GM23248 (cell line): ENCODE measurements at regions not wholly inside any gene's neighbourhood (a gene's known extent, or its start where the extent isn't known, plus 50 kb on each side); places are given as distances from the start of the nearest gene placed in this dataset.
A peak's percentile ranks its signal among the peaks of the same experiment; 100 is the strongest.

ENCODE experiments used
- DNase-seq: peaks from one replicate; pipeline ENCODE4 v3.0.0-alpha.2; 2015
- H2AFZ ChIP-seq: fragments of 200-600 bp; sonication (generic); 2 replicates; pipeline ENCODE4 v1.6.1; 2016; ENCODE audit warnings: antibody characterized with exemption
- H3F3A ChIP-seq: fragments of 200-600 bp; sonication (generic); 2 replicates; pipeline ENCODE4 v1.6.1; 2016; ENCODE audit warnings: mild to moderate bottlenecking, antibody characterized with exemption, mixed run types; ENCODE audit not compliant: insufficient read depth
- H3K27ac ChIP-seq: fragments of 200-600 bp; sonication (generic); 2 replicates; pipeline ENCODE4 v1.5.1; 2016; ENCODE audit warnings: mild to moderate bottlenecking
- H3K27me3 ChIP-seq: fragments of 200-600 bp; sonication (generic); replicated peaks from 2 replicates; pipeline ENCODE4 v1.6.1; 2016; ENCODE audit warnings: mild to moderate bottlenecking; ENCODE audit not compliant: insufficient read depth
- H3K36me3 ChIP-seq: fragments of 200-600 bp; sonication (generic); 2 replicates; pipeline ENCODE4 v1.6.1; 2016; ENCODE audit warnings: low read depth, mild to moderate bottlenecking
- H3K4me1 ChIP-seq: fragments of 200-600 bp; sonication (generic); 2 replicates; pipeline ENCODE4 v1.6.1; 2016; ENCODE audit warnings: mild to moderate bottlenecking; ENCODE audit not compliant: insufficient read depth
- H3K4me2 ChIP-seq: fragments of 200-600 bp; sonication (generic); one replicate; pipeline ENCODE4 v1.6.1; 2016; ENCODE audit warnings: mild to moderate bottlenecking; ENCODE audit not compliant: unreplicated experiment
- H3K4me3 ChIP-seq: fragments of 200-600 bp; sonication (generic); 2 replicates; pipeline ENCODE4 v1.5.1; 2016; ENCODE audit warnings: mild to moderate bottlenecking
- H3K79me2 ChIP-seq: fragments of 200-600 bp; sonication (generic); 2 replicates; pipeline ENCODE4 v1.6.1; 2016; ENCODE audit warnings: mild to moderate bottlenecking; ENCODE audit not compliant: insufficient read depth
- H3K9ac ChIP-seq: fragments of 200-600 bp; sonication (generic); 2 replicates; pipeline ENCODE4 v1.6.1; 2016; ENCODE audit warnings: mild to moderate bottlenecking
- H3K9me2 ChIP-seq: fragments of 200-600 bp; sonication (generic); 2 replicates; pipeline ENCODE4 v1.6.1; 2016; ENCODE audit warnings: mixed run types, mild to moderate bottlenecking, moderate library complexity; ENCODE audit not compliant: insufficient read depth
- H3K9me3 ChIP-seq: fragments of 200-600 bp; sonication (generic); one replicate; pipeline ENCODE4 v1.6.1; 2017; ENCODE audit warnings: low read depth
- H4K20me1 ChIP-seq: fragments of 200-600 bp; sonication (generic); 2 replicates; pipeline ENCODE4 v1.6.0; 2016; ENCODE audit not compliant: insufficient read depth
- EZH2 ChIP-seq: fragments of 200-600 bp; sonication (generic); IDR thresholded peaks from 2 replicates; pipeline ENCODE4 v1.6.1; 2018; ENCODE audit warnings: antibody characterized with exemption, mild to moderate bottlenecking; ENCODE audit not compliant: insufficient read depth, poor library complexity, severe bottlenecking
- EZH2phosphoT487 ChIP-seq: fragments of 200-600 bp; sonication (generic); IDR thresholded peaks from 2 replicates; pipeline ENCODE4 v1.6.1; 2018; ENCODE audit warnings: antibody characterized with exemption, moderate library complexity, mild to moderate bottlenecking, low read depth; ENCODE audit not compliant: insufficient read depth
- WGBS, 2 experiments: methylation state at CpG; one replicate each; pipeline ENCODE4 v1.1.6; 2015 to 2017; ENCODE audit warnings: low lambda C conversion rate in 2 of 2, low coverage in 1 of 2; ENCODE audit errors: missing lambda C conversion rate in 2 of 2; 5-methylcytosine and 5-hydroxymethylcytosine counted together
- in situ Hi-C: fragments of 300-500 bp; cut with MboI; formaldehyde crosslinking; loops from 2 replicates; pipeline ENCODE4 v1.15.0; 2020

DNA sequence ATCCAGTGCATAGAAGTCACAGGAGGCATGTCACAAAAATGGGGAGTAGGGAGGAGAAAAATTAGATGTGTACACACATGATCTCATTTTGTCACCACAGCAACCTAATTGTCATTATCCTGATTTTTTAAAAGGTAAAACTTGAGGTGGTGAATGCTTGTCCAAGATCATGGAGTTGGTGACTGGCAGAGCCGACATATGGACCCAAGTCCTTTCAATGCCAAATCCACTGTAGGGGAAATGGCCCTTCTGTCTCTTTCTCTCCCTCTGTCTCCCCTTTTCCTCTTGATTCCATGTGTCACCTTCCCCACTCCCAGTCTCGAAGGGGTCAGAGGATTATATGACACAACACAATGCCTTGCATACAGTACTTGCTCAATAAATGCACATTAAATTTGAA lies 65.7 kb upstream of the JUN start:
- in situ Hi-C loops = no loop called here
- 30 to 33% methylated on average over 2 of the region's 2 CpGs for WGBS, 2 experiments
- no peaks in the 10 kb centered on the region for H3K27me3 ChIP-seq
- no peaks in the 10 kb centered on the region for H3K36me3 ChIP-seq
- H3K79me2 ChIP-seq = no peaks in the 10 kb centered on the region
- H3K9me2 ChIP-seq = no peaks in the 10 kb centered on the region
- H2AFZ ChIP-seq = peak overlapping the region; percentile 16
- H3K4me3 ChIP-seq = peak overlapping the region; percentile 34
- TF ChIP-seq EZH2phosphoT487 = no peak
- no peak for TF ChIP-seq EZH2
- no peaks in the 10 kb centered on the region for H4K20me1 ChIP-seq
- H3K9ac ChIP-seq = peak overlapping the region; percentile 63
- H3K27ac ChIP-seq = peak overlapping the region; percentile 87
- peaks cover 35% of the 10 kb centered on the region for H3F3A ChIP-seq
- no peak for DNase-seq
- H3K9me3 ChIP-seq = no peaks in the 10 kb centered on the region
- H3K4me2 ChIP-seq = peak overlapping the region; percentile 72
- H3K4me1 ChIP-seq = peaks cover 33% of the 10 kb centered on the region

DNA sequence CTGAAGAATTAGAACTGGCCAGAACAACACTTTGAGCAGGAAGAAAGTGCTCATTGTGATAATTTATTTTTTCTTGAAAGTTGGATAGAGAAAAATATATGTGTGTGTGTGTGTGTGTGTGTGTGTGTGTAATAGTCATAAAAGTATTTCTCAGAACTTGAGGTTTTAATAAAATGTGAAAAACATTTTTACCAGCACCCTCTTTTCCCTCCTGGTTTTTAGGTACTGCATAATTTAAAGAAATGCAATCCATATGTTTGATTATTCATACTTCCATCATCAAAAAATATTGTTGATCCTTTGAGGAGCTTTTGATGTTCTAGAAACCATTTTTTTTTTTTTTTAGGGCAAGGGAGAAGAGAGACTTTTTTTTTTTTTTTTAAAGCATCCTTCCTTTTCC lies 66.8 kb upstream of the JUN start:
- Histone ChIP-seq H3K9ac (no peak overlapping the region; the same call in 1 of the 2 replicates), H2AFZ (no peak overlapping the region), H3K9me2 (no peaks in the 10 kb centered on the region), H3K4me3 (no peak overlapping the region), H3K79me2 (no peaks in the 10 kb centered on the region), H3K36me3 (no peaks in the 10 kb centered on the region), H3K9me3 (no peaks in the 10 kb centered on the region), H3F3A (peaks cover 35% of the 10 kb centered on the region), H4K20me1 (no peaks in the 10 kb centered on the region), H3K27ac (peak overlapping the region; percentile 87), H3K27me3 (no peaks in the 10 kb centered on the region), H3K4me1 (peaks cover 33% of the 10 kb centered on the region), H3K4me2 (peak overlapping the region; percentile 72)
- in situ Hi-C loops = no loop called here
- no peak for DNase-seq
- TF ChIP-seq EZH2phosphoT487 = no peak
- TF ChIP-seq EZH2 = no peak

DNA sequence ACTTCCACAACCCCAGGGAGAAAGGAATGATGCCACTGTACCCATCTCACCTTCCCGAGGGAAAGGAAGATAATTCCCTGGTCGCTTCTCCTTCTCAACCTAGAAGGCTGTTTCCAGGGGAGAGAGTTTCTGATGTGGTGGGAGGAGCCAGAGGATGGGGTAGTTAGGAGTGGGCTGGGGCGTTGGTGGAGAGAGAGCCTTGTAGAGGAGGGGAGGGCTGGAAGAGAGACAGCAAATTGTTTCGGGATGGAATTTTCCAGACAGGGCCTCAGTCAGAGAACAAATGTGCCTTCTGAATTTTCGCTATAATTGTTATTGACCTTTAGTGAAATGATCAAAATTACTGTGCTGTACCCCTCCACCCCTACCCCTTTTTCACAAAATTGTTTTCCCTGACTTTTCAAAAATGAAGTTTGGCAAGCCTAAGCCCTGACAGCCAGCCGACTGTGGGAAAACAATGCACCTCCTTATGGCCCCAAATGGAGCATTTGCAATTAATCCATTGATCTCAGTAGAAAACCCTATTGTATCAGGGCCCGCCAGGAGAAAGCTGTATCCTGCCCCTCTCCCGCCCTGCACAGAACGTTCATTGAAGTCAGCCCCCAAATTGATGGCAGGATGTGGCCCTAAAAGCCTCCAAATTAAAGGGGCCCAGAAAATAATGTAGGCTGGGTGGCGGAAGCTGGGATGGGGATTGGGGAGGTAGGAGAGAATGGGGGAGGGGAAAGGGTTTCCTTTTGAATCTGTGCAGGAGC lies 69.1 kb upstream of the JUN start:
- 90 to 92% methylated on average over 10 of the region's 10 CpGs for WGBS, 2 experiments
- Histone ChIP-seq H3K79me2 (no peaks in the 10 kb centered on the region), H4K20me1 (no peaks in the 10 kb centered on the region), H3K4me2 (no peak overlapping the region), H3K9ac (no peak overlapping the region), H3K9me3 (no peaks in the 10 kb centered on the region), H3K36me3 (no peaks in the 10 kb centered on the region), H3K27me3 (no peaks in the 10 kb centered on the region), H3F3A (peaks cover 35% of the 10 kb centered on the region), H3K4me1 (peaks cover 31% of the 10 kb centered on the region), H3K4me3 (no peak overlapping the region), H2AFZ (no peak overlapping the region), H3K9me2 (no peaks in the 10 kb centered on the region), H3K27ac (no peak overlapping the region)
- in situ Hi-C loops = no loop called here
- TF ChIP-seq EZH2 (no peak), EZH2phosphoT487 (no peak)
- DNase-seq = no peak

DNA sequence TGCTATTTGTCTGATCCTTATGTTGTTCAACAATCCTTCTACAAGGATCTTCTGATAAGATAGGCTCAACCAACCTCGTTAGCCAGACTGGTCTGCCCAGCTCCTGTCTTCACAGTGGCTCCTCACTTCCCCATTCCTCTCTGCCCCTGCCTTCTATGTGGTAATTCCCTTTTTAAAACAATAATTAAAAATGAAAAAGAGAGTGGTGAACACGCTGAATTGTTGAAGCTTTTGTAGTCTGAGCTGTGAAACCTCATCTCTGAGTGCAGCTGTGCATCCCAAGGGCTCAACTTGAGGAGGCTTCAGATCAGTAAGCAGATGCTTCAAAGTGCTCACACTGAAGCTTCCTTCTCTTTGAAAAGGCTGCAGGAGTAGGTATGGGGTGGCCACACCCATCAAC lies 70.7 kb upstream of the JUN start:
- Histone ChIP-seq H3K27me3 (no peaks in the 10 kb centered on the region), H3F3A (peaks cover 23% of the 10 kb centered on the region), H3K36me3 (no peaks in the 10 kb centered on the region), H2AFZ (no peak overlapping the region), H3K4me3 (no peak overlapping the region), H3K9me3 (no peaks in the 10 kb centered on the region), H3K9ac (no peak overlapping the region), H3K27ac (no peak overlapping the region), H3K4me1 (peaks cover 18% of the 10 kb centered on the region), H3K9me2 (no peaks in the 10 kb centered on the region), H3K79me2 (no peaks in the 10 kb centered on the region), H4K20me1 (no peaks in the 10 kb centered on the region), H3K4me2 (no peak overlapping the region)
- WGBS, 2 experiments = 87 to 89% methylated on average over 2 of the region's 2 CpGs
- no peak for DNase-seq
- TF ChIP-seq EZH2 (no peak), EZH2phosphoT487 (no peak)
- in situ Hi-C loops = no loop called here
